Astrocyte of the cerebellum (primary cell): ENCODE measurements at regions not wholly inside any gene's neighbourhood (a gene's known extent, or its start where the extent isn't known, plus 50 kb on each side); places are given as distances from the start of the nearest gene placed in this dataset.

Experiments
- DNase-seq: peaks from one replicate; pipeline ENCODE4 v3.0.0-alpha.2; 2011; ENCODE audit warnings: low read depth
- H3K4me3 ChIP-seq: 2 replicates; pipeline ENCODE4 v1.5.1; 2011; ENCODE audit warnings: mild to moderate bottlenecking, low read depth, low read length, moderate library complexity
- in situ Hi-C: cut with HindIII; loops from 2 replicates; pipeline ENCODE4 v1.10.0; 2017; ENCODE audit warnings: low sequenced_read_pairs
- TF ChIP-seq, protein P1 (sequence below): IDR thresholded peaks from 2 replicates; pipeline ENCODE4 v1.5.1; 2012; ENCODE audit warnings: low read length, low read depth, moderate library complexity, mild to moderate bottlenecking; ENCODE audit errors: missing control alignments

DNA sequence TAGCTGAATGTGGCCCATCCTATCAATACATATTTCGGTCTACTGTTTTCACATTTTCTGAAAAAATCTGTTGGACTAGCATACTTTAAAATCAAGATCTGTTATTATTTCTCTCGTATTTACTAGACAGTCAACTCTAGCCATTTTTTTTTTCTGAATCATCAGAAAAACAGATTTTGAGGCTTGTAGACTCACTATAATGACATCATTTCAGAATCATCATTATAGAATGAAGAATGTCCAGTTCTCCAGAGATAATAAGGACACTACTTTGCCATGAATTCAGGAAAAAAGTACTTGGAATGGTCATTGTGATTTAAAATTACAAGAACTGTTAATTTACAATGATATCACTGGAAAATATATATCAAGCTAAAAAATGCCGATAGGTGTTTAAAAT is 589.8 kb downstream of the KCNH5 start:
- in situ Hi-C loops = no loop called here
- DNase-seq = no peak

GRCh38 chr14:62462988-62463387 is 582.3 kb downstream of the KCNH5 start:
- H3K4me3 ChIP-seq = no peak overlapping the region
- in situ Hi-C loops = no loop called here
- TF ChIP-seq, protein P1, sequence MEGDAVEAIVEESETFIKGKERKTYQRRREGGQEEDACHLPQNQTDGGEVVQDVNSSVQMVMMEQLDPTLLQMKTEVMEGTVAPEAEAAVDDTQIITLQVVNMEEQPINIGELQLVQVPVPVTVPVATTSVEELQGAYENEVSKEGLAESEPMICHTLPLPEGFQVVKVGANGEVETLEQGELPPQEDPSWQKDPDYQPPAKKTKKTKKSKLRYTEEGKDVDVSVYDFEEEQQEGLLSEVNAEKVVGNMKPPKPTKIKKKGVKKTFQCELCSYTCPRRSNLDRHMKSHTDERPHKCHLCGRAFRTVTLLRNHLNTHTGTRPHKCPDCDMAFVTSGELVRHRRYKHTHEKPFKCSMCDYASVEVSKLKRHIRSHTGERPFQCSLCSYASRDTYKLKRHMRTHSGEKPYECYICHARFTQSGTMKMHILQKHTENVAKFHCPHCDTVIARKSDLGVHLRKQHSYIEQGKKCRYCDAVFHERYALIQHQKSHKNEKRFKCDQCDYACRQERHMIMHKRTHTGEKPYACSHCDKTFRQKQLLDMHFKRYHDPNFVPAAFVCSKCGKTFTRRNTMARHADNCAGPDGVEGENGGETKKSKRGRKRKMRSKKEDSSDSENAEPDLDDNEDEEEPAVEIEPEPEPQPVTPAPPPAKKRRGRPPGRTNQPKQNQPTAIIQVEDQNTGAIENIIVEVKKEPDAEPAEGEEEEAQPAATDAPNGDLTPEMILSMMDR = no peak
- DNase-seq = no peak

More for the DNA sequence above, 589.8 kb downstream of the KCNH5 start:
- no peak overlapping the region for H3K4me3 ChIP-seq
- TF ChIP-seq, protein P1 = no peak

DNA sequence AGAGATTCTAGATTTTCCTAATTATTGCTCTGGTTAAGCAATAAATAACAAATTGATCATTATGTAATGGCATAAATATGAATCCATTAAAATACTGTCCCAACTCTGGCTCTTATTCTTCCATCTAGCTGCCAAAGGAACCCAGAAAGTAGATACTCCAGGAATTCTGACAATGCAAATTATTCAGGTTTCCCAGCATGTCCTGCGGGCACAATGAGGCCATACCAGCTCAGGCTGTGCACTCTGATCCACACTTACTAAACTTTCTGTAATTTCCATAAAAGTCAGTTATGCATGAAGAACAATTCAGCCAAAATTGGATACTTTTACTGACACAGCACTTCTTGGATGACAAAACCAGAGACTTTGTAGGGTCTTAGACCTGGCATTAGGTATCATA is 576.3 kb downstream of the KCNH5 start:
- TF ChIP-seq, protein P1 = no peak
- DNase-seq = no peak
- no peak overlapping the region for H3K4me3 ChIP-seq
- in situ Hi-C loops = loop anchor here (5.0 kb wide), 1 partner anchor 82 kb away; no protein-coding TSS in a partner anchor

- in situ Hi-C loops = no loop called here
These were observed 574.3 kb downstream of the KCNH5 start for GRCh38 chr14:62470935-62471334.

GRCh38 chr14:62491146-62491545 is 554.1 kb downstream of the KCNH5 start:
- no peak for DNase-seq
- in situ Hi-C loops = no loop called here
- H3K4me3 ChIP-seq = no peak overlapping the region
- TF ChIP-seq, protein P1 = no peak

More at GRCh38 chr14:62470935-62471334, 574.3 kb downstream of the KCNH5 start:
- no peak for DNase-seq
- H3K4me3 ChIP-seq = no peak overlapping the region
- TF ChIP-seq, protein P1 = no peak

DNA sequence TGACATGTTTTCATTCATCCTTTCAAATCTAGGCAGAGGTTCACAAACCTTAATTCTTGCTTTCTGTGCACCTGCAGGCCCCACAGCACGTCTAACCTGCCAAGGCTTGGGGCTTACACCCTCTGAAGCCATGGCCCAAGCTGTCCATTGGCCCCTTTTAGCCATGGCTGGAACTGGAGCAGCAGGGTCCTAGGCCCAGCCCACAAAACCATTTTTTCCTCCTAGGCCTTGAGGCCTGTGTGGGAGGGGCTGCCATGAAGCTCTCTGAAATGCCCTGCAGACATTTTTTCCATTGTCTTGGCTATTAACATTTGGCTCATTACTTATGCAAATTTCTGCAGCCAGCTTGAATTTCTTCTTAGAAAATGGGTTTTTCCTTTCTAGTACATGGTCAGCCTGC is 547.5 kb downstream of the KCNH5 start:
- DNase-seq = no peak
- no peak overlapping the region for H3K4me3 ChIP-seq
- in situ Hi-C loops = no loop called here
- TF ChIP-seq, protein P1 = no peak
